Tibial nerve (tissue), 4 donors: ENCODE measurements at regions not wholly inside any gene's neighbourhood (a gene's known extent, or its start where the extent isn't known, plus 50 kb on each side); places are given as distances from the start of the nearest gene placed in this dataset.
A peak's percentile ranks its signal among the peaks of the same experiment; 100 is the strongest.

Experiments
- DNase-seq, 2 donors: peaks; one replicate each; pipeline ENCODE4 v3.0.0-alpha.2; 2019; ENCODE audit warnings: low spot score in 2 of 2
- H3K27ac ChIP-seq, 4 donors: fragments of 200-600 bp; sonication (generic) in 3 of 4; one replicate each; pipeline ENCODE4 v1.5.1; 2017 to 2019; ENCODE audit warnings: mild to moderate bottlenecking in 1 of 4
- H3K27me3 ChIP-seq, 2 donors: fragments of 200-600 bp; sonication (generic) in 1 of 2; one replicate each; pipeline versions ENCODE4 v1.5.1 to v1.6.0; 2017 to 2019
- H3K36me3 ChIP-seq, 3 donors: fragments of 200-600 bp; sonication (generic); one replicate each; pipeline ENCODE4 v1.5.1; 2018 to 2019
- H3K4me1 ChIP-seq, 4 donors: fragments of 200-600 bp; sonication (generic) in 3 of 4; one replicate each; pipeline ENCODE4 v1.5.1; 2017 to 2019
- H3K4me3 ChIP-seq, 4 donors: fragments of 200-600 bp; sonication (generic) in 3 of 4; one replicate each; pipeline ENCODE4 v1.5.1; 2017 to 2019; ENCODE audit warnings: mild to moderate bottlenecking in 1 of 4, moderate library complexity in 1 of 4
- H3K9me3 ChIP-seq, 4 donors: fragments of 200-600 bp; sonication (generic) in 3 of 4; one replicate each; pipeline ENCODE4 v1.5.1; 2017 to 2019
- CTCF ChIP-seq, 5 experiments: fragments of 200-600 bp in 3 of 5; fragments of 450-650 bp in 2 of 5; sonication (generic) in 3 of 5; IDR thresholded peaks; one replicate each; pipeline ENCODE4 v1.5.1; 2016 to 2019; ENCODE audit warnings: antibody characterized with exemption in 5 of 5, mild to moderate bottlenecking in 3 of 5, moderate library complexity in 2 of 5
- EP300 ChIP-seq, 2 donors: sonication (generic); formaldehyde crosslinking; IDR thresholded peaks; one replicate each; pipeline ENCODE4 v1.6.1; 2017; ENCODE audit warnings: antibody characterized with exemption in 2 of 2, mild to moderate bottlenecking in 1 of 2
- POLR2A ChIP-seq, 2 donors: fragments of 450-650 bp; IDR thresholded peaks; one replicate each; pipeline ENCODE4 v1.6.1; 2017; ENCODE audit warnings: antibody characterized with exemption in 2 of 2, mild to moderate bottlenecking in 2 of 2, moderate library complexity in 2 of 2
- WGBS, 2 donors: methylation state at CpG; one replicate each; pipeline ENCODE4 v1.1.5; 2018; 5-methylcytosine and 5-hydroxymethylcytosine counted together

- no peak overlapping the region for H3K4me3 ChIP-seq
- WGBS, 2 donors: 66 to 71% methylated on average over 2 of the region's 2 CpGs
- H3K4me1 ChIP-seq: no peaks in the 10 kb centered on the region
- no peak overlapping the region for H3K27ac ChIP-seq
- DNase-seq: no peak
- H3K36me3 ChIP-seq: no peaks in the 10 kb centered on the region
- TF ChIP-seq POLR2A (IDR thresholded peaks at IDR 0.05) (no peak), CTCF (IDR thresholded peaks at IDR 0.05) (no peak), EP300 (IDR thresholded peaks at IDR 0.05) (no peak)
- H3K27me3 ChIP-seq: no peaks in the 10 kb centered on the region
- H3K9me3 ChIP-seq: no peaks in the 10 kb centered on the region
These were observed 698.0 kb upstream of the MEF2C start for GRCh38 chr5:89580976-89581375.

- no peak for TF ChIP-seq CTCF (IDR thresholded peaks at IDR 0.05)
- TF ChIP-seq POLR2A (IDR thresholded peaks at IDR 0.05): no peak
- no peak for TF ChIP-seq EP300 (IDR thresholded peaks at IDR 0.05)
- H3K4me1 ChIP-seq: no peaks in the 10 kb centered on the region
These were observed 692.3 kb upstream of the MEF2C start for GRCh38 chr5:89575319-89575718.

GRCh38 chr5:89573345-89573744 is 690.4 kb upstream of the MEF2C start:
- Histone ChIP-seq H3K27me3 (no peaks in the 10 kb centered on the region), H3K9me3 (no peaks in the 10 kb centered on the region), H3K36me3 (no peaks in the 10 kb centered on the region), H3K27ac (peak overlapping the region in 1 of 4 donors; percentile 19), H3K4me3 (no peak overlapping the region), H3K4me1 (no peaks in the 10 kb centered on the region)
- 53 to 54% methylated on average over 4 of the region's 4 CpGs for WGBS, 2 donors
- DNase-seq: no peak
- TF ChIP-seq POLR2A (IDR thresholded peaks at IDR 0.05) (no peak), EP300 (IDR thresholded peaks at IDR 0.05) (no peak), CTCF (IDR thresholded peaks at IDR 0.05) (no peak)

More at GRCh38 chr5:89575319-89575718, 692.3 kb upstream of the MEF2C start:
- no peaks in the 10 kb centered on the region for H3K36me3 ChIP-seq
- H3K4me3 ChIP-seq: no peak overlapping the region
- H3K27me3 ChIP-seq: no peaks in the 10 kb centered on the region
- no peaks in the 10 kb centered on the region for H3K9me3 ChIP-seq
- no peak for DNase-seq
- no peak overlapping the region for H3K27ac ChIP-seq

- 35 to 42% methylated on average over 2 of the region's 2 CpGs for WGBS, 2 donors
- Histone ChIP-seq H3K36me3 (no peaks in the 10 kb centered on the region), H3K9me3 (no peaks in the 10 kb centered on the region), H3K27me3 (no peaks in the 10 kb centered on the region), H3K27ac (no peak overlapping the region), H3K4me3 (no peak overlapping the region), H3K4me1 (no peaks in the 10 kb centered on the region)
- no peak for DNase-seq
- TF ChIP-seq POLR2A (IDR thresholded peaks at IDR 0.05) (no peak), CTCF (IDR thresholded peaks at IDR 0.05) (no peak)
These were observed 689.7 kb upstream of the MEF2C start for GRCh38 chr5:89572696-89573095.

- H3K9me3 ChIP-seq: no peaks in the 10 kb centered on the region
- H3K27ac ChIP-seq: no peak overlapping the region
- H3K4me1 ChIP-seq: no peaks in the 10 kb centered on the region
- TF ChIP-seq CTCF (IDR thresholded peaks at IDR 0.05): no peak
- no peak for TF ChIP-seq POLR2A (IDR thresholded peaks at IDR 0.05)
- no peak for TF ChIP-seq EP300 (IDR thresholded peaks at IDR 0.05)
- DNase-seq: no peak
- no peak overlapping the region for H3K4me3 ChIP-seq
- 77 to 84% methylated on average over 2 of the region's 2 CpGs for WGBS, 2 donors
- H3K36me3 ChIP-seq: no peaks in the 10 kb centered on the region
- no peaks in the 10 kb centered on the region for H3K27me3 ChIP-seq
These were observed 687.6 kb upstream of the MEF2C start for GRCh38 chr5:89570557-89570956.
